DND-41 (cell line): ENCODE measurements at regions not wholly inside any gene's neighbourhood (a gene's known extent, or its start where the extent isn't known, plus 50 kb on each side); places are given as distances from the start of the nearest gene placed in this dataset.

Source experiments
- CTCF ChIP-seq: IDR thresholded peaks from 2 replicates; pipeline ENCODE4 v1.5.1; 2012; ENCODE audit warnings: borderline replicate concordance, low read length, moderate library complexity, mild to moderate bottlenecking; ENCODE audit not compliant: poor library complexity, severe bottlenecking; ENCODE audit errors: extremely low read depth
- EZH2 ChIP-seq: IDR thresholded peaks from 3 replicates; pipeline ENCODE4 v1.6.1; 2012; ENCODE audit warnings: borderline replicate concordance, low read depth, mild to moderate bottlenecking, moderate library complexity, low read length, inconsistent platforms; ENCODE audit not compliant: severe bottlenecking

- TF ChIP-seq CTCF (no peak), EZH2 (no peak)
Measured at GRCh38 chr2:118496870-118497611, 350.4 kb downstream of the EN1 start.
